GM18861 (cell line): ENCODE measurements at regions not wholly inside any gene's neighbourhood (a gene's known extent, or its start where the extent isn't known, plus 50 kb on each side); places are given as distances from the start of the nearest gene placed in this dataset.
A peak's percentile ranks its signal among the peaks of the same experiment; 100 is the strongest.

Experiments
- ATAC-seq: cut with Tn5 transposase; IDR thresholded peaks from one replicate; pipeline ENCODE4 v1.9.1; 2021; ENCODE audit not compliant: unreplicated experiment

DNA sequence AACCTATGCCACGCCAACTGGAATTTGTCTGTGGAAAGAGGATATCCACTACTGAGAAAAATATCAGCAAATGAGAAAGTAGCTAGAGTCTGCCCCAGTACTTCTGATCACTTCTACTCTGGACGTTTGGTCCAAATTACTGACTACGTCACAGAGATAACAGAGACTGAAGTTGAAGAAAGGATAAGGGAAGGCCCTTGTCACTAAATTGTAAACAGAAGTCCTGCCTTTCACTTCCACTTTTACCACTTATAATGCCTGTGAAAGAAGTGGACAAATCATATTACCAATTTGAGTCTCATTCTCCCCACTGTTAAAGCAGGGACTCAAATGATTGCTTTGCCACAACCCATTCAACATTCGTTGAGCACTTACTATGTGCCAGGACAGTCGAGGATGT, 173.9 kb upstream of the ERBB4 start:
- peak; percentile 72 for ATAC-seq

DNA sequence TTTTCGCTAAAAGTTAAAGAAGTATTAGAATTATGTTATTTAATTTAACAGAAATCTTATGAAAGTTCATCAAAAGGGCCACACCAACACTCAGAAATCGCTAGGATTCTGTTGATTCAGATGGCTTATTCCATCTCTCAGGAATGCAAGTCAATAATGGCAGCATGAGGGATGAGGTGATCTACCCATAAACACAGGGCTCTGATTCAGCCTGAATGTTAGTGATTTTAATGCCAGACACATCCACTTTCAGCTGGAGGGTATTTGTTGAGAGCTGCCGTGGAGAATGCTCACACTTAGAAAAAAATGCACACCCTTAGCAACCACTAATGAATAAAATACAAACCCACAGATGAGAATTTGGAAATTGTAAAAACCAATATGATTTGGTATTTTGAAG, 173.3 kb upstream of the ERBB4 start:
- no peak for ATAC-seq

DNA sequence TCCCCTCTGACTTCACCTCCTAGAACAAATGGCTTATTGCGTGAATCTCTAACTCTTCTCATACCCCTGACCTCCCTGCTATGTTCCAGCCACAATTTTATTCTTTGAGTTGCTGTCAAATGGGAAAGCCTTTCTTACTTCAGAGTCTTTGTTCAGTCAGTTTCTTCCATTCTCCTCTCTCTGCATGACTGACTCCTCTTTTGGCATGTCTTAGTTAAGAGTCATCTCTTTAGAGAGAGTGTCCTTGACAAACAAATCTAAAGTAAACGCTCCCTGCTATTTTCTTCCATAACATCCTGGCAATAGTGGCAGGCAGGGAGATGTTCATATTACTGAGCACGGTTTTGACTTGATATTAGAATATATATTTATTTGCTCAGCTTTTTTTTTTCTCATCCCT, 170.7 kb upstream of the ERBB4 start:
- no peak for ATAC-seq

DNA sequence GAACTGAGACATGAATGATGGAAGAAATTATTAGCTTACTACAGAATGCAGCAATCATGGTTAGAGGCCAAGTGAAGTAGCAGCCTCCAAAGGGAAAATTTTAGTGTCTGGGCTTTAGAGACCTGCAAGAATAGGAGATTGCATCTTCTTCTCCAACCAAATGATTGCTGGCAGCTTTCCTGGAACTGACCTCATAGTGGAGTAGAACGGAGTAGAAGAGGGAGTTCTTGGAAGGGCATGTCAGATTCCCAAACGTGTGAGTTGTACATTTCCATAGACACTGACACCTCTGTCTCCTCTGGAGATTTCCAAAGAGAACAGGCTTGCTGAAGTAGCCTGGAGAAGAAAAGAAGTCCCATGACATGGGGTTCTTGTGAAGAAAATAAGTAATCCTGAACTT, 169.8 kb upstream of the ERBB4 start:
- ATAC-seq = no peak

DNA sequence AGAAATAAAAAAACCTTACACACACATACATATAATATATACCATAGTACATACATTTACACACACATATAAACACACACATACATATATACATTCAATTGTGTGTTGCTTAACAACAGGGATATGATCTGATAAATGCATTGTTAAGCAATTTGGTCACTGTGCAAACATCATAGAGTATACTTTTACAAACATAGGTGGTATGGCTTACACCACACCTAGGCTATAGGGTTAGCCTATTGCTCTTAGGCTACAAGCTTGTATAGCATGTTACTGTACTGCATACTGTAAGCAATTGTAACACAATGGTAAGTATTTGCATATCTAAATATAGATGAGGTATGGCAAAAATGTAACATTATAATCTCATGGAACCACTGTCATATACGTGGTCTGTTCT, 156.8 kb upstream of the ERBB4 start:
- no peak for ATAC-seq

DNA sequence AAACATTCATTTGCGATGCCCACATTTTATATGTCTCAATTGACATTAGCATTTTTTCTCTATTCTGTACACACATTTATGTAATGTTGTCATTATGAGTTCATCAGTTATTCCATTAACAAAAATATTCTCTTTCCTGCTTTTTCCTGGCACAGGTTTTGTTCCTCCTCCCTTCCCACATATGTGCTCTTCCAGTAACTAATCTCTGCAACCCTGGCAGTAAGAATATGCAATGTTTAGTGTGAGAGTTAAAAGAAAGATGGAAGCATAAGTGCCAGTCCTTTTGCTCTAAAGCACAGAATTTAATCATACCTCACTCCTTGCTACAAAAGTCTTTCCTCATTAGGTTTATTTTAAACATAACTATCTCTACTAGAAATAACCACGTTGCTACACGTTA, 155.8 kb upstream of the ERBB4 start:
- no peak for ATAC-seq

DNA sequence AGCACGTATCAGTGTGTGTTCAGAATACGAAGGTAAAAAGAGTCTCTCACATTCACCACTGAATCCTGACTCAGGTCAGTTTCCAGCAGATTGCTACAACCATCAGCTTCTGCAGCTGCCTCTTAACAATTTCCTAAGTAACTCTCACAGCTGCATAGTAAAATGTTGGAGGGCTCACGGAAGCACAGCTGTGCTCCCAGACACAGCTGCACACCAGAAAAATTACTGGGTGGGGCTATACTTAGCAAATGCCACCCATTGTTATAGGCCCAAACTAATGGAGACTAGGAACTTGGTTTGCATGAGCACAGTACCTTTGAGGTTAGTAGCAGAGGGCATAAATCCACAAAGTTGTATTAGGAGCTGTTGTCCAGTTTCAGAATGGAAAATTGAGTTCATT, 153.9 kb upstream of the ERBB4 start:
- ATAC-seq = no peak

DNA sequence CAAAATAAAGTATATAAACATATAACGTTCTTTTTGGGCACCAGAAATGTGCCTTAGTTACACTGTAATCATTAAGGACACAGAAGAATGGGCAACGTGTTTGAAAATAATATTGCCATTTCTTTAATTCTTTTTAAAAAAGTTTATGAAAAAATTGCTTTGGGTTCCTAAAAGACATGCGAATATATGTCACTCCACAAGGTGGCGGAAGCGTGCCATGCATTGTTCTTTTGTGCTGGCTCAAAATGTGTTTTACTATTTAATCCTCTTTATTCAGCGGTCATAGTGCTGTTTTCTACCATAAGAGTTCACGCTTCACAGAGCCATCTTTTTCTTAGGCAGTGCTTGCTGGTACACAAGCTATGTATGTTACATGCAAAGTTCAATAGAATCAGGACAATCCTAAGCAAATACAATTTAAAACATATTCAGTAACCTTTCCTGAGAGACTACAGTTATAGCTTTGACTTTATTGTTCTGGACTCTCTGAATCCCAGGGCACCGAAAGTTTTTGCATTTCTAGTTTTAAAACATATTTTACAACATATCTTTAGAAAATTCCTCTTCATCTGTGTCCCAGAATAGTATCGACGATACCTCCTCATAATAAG, 147.8 kb upstream of the ERBB4 start:
- peak; percentile 73 for ATAC-seq

DNA sequence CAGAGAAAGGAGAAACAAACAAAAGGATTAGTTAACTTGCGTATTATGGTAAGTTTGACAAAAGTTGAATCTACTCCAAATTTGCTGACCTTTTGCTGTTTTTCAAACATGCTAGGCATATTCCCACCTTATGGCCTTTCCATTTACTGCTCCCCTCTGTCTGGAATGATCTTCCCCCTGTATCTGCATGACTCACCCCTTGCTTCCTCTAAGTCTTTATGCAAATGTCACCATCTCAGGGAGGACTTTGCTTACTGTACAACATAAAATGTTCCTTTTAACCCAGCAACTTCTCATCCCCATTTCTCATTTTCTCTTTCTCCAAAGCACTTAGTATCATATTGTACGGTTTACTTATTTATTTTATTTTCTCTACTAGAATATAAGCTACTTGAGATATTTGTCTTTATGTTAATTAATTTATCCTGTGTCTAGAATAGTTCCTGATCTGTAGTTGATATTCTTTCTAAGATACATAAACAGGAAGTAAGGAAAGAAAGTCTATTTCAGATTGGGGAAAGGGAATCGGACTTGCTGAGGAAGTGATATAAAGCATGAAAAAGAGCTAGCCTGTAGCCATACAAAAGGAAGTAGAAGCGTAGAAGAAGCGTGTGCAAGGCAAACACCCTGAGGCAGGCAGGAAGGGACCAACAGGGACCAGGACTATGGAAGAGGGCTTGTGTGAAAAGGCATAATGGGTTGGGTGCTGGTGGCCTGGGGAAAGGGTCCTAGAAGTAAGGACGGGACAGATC, 144.9 kb upstream of the ERBB4 start:
- ATAC-seq = no peak

DNA sequence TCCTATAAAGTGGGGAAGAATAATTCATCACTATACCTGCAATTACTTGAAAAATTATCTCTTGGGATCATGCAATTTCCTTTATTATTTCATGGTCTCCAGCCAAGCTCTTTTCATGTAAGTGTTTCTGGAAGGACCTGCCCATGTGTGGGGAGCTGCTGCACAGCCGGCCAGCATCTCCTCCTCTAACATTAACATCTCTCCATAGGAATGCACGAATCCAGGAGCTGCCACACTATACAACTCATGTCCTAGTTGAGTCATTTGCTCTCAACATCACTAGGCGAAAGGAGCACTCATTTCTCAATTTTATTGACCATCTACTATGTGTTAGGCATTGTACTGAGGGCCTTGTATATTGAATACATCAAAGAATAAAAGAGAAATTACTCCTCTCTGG, 144.3 kb upstream of the ERBB4 start:
- ATAC-seq = no peak

DNA sequence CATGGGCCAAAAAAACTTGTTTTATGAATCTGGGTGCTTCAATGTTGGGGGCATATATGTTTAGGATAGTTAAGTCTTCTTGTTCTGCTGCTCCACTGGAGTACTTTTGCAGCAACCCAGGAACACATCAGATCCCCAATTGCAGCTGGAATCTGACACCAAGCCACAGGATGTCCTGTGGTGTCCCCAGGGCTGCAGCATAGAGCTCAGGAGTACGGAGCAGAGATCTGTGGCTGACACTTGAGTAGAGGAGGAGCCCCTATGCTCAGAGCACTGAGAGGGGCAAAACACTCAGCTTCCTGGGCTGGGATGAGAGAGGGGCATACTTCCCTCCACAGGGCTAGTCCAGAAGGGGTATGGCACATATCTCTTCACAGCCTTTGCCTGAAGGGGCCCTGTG, 138.9 kb upstream of the ERBB4 start:
- ATAC-seq = no peak

DNA sequence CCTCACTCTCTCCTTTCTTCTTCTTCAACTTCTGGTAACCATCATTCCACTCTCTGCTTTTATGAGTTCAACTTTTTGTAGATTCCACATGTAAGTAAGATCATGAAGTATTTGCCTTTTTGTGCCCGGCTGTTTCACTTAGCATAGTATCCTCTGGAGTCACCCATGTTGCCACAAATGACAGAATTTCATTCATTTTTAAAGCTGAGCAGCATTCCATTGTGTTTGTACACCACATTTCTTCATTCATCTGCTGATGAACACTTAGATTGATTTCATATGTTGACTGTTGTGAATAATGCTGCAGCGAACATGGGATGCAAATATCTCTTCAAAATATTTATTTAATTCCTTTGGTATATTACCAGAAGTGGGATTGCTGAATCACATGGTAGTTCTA, 133.6 kb upstream of the ERBB4 start:
- no peak for ATAC-seq

DNA sequence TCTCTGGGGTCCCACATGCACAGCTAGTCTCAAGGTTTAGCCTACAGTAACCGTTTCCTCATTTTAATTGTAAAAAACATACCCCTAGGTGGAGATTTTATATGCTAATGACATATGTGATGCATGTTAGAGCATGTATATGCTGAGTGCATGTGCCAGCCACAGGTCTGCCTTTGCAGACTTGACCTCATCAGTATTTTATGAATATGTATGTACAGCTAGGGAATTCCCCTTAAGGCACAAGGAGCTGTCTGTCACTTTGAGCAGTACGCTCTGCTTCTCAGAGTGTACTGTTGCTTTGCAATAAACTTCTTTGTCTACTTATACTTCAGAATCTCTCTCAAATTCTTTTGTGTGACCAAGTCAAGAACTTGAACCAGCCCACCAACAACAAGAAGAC, 131.2 kb upstream of the ERBB4 start:
- peak; percentile 68 for ATAC-seq

DNA sequence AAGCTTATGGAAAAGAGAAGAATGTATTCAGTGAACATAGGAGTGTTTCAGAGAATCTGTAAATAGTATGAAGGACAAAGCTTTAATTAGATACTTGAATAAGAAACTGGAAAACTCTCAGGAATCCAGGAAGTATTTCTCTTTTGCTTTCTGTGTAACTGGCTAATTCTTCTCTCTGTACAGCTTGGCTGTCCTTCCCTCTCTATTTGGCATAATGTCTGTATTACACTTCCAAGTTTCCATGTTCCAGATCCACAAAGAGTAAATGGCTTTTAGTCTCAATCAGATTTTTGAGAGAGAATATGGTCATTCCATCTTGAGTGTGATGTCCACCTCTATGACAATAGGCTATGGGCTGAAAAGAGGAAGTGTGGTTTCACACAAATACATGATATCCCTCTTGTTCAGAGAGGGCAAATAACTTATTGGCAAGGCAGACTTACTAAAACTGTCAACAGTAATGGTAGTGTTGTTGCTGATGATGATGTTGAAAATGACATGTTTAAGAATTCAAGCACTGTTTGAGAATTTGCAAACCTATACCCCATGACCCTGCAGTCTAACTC, 129.2 kb upstream of the ERBB4 start:
- ATAC-seq = no peak

DNA sequence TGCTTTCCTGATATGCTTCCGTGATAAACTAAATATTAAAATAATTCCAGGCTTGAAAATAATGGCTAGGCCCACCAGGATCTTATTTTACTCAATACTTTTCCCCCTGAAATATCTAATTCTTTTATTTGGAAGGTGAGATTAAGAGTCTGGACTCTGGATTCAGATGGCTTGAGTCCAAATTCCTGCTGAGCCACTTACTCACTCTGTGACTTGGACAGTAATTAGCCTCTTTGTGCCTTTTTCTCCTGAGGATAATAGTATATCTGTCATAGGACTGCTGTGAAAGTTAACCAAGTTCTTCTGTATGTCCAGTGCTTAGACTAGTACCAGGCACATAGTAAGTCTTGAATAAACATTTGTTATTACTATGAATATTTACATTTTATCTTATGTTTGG, 127.3 kb upstream of the ERBB4 start:
- no peak for ATAC-seq

DNA sequence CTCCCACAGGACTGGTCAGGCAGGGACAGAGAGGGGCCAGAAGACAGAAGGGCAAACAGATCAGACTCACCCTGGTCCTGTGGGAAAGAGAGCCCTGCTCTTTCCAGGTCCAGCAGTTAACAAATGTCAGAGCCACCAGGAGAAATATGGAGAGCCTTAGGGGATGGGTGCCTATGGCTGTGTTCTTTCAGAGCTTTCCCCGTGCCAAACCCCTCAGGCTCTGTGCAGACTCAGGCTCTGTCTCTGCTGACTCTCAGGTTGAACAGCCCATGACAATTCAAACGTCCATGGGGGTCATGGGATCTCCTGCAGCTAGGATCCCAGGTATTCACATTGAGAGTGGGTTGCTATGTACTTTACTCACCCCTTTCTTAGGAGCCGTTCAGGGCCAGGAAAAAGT, 120.8 kb upstream of the ERBB4 start:
- no peak for ATAC-seq

DNA sequence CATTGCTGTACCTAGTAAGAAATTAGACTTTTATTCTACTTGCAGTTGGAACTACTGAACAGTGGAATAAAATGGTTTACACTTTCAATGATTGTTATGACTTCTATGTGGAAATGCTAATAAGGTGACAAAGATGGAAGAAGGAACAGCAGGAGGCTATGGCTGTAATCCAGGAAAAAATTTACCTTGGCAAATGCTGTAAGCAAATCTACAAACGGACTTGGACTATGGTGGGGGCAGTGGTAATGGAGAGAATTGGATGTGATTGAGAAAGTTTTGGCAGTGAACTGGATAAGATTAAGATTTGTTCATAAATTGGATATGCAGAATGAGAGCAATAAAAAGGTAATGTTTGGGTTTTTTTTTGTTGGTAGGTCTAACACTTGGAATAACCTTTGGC, 111.0 kb upstream of the ERBB4 start:
- no peak for ATAC-seq

DNA sequence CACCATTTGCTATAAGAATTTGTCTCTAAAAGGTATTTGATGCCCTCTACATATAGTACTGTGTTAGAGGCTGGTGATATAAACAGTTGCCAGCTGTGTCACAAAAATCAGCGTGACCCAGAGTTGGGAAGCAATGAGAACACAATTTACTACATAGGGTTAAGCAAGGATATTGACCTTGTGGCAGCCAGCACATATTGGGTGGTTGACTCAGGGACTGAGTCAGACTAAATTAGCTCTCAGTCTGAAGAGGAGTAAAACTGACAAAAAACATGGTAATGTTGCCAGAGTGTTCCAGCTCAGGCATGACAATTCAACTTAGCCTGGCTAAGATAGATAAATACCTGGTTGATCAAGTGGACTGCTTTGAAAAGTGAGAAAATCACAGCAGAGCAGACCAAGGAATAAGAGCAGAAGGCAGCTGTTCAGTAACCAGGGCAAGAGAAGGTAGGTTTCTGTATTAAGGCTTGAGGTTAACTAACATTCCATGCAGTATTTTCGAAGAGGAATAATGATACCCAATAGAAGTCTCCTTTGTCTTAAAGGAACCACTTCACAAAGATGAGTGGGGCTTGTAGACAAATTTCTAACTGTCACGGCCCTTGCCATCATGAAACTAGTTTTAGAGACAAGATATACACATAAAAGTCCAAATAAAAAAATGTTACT, 108.2 kb upstream of the ERBB4 start:
- no peak for ATAC-seq

DNA sequence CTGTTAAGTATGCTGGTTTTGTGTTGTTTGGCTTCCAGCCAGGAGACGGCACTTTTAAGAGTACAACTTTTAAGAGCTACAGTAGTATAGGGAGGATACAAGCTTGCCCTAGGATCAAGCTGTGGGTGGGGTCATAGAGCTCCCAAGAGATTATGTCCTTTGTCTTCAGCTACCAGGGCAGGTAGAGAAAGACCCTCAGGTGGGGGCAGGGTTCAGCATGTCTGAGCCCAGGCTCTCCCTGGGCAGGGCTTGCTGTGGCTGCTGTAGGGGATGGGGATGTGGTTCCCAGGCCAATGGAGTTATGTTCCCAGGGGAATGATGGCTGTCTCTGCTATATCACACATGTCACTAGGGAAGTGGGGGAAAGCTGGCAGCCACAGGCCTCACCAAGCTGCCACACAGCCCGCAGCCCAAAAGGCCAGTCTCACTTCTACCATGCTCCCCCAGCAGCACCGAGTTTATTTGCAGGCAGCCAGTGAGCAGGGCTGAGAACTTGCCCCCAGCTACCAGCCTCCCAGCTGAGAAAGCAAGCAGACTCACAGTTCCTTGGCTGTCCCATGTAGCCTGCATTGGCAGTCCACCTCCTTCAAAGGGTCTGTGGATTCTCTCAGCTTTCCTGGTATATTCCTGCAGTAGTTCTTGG, 105.7 kb upstream of the ERBB4 start:
- no peak for ATAC-seq

DNA sequence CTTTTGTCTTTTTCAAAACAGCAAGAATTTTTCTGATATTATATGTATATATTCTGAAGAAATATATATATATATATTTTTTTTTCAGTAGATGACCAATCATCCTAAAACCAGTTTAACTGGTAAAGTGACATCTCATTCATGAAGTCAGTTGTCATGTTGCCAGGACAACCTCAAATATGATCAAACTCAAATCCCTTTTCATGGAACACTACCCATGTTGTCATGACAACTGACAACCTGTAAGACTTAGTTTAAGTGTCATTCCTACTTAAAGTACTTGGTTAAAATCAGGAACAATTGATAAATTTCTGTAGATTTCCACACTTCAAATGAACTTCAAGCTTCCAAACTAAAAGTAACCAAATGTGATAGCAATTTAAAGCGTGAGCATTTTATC, 101.8 kb upstream of the ERBB4 start:
- no peak for ATAC-seq

DNA sequence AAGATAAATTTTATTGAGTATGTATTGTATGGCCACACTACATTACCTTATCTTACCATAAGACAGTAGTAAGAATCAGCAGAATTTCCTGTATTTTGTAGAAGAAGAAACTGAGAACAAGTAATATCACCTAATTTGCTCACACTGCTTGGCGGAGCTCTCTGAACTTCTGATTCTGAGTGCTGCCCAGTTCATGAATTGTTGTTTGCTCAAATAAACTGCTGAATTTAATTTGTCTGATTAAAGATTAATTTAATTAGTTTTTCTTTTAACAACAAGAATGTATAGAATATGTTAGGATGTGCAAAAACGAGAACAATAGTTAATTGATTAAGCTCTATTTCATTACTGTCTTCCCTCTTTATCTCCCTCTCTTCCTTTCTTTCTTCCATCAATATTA, 100.1 kb upstream of the ERBB4 start:
- no peak for ATAC-seq

DNA sequence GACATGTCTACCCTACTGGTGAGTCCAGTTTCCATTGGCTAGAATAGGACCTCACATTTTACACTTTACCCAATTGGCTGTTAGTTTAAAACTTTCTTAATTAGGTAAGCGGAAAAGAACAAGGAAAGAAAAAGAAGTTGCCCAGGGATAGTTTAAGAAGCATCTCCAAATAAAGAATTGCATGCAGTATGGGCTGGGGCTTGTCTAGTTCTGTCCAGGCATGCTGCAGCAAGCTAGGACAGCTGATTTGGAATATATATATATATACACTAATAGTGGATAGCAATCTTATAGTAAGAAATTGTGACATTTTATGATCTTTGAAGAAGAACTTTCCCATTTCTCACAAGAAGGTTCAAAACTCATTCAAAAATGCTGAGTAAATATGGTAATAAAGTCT, 90.0 kb upstream of the ERBB4 start:
- no peak for ATAC-seq
